ENCODE measurements at regions not wholly inside any gene's neighbourhood (a gene's known extent, or its start where the extent isn't known, plus 50 kb on each side); places are given as distances from the start of the nearest gene placed in this dataset.
"Not testable (repeated sequence)": the region's sequence is repeated elsewhere in the genome, so short reads cannot be mapped to it uniquely, and the experiment has no call there.

GRCh38 chr15:30030345-30030744 is 52.4 kb upstream of the GOLGA8J start:
- DNase-seq (ENCODE audit: low spot score), result no peak

- DNase-seq (ENCODE audit: low spot score), result no peak
These were observed 58.9 kb upstream of the GOLGA8J start for GRCh38 chr15:30023798-30024295.

GRCh38 chr15:30010746-30011145 is 72.0 kb upstream of the GOLGA8J start:
- DNase-seq (ENCODE audit: low spot score), result no peak

- DNase-seq (ENCODE audit: low spot score), result no peak
These were observed 74.6 kb upstream of the GOLGA8J start for GRCh38 chr15:30008156-30008555.

- DNase-seq (ENCODE audit: low spot score), result no peak
These were observed 81.2 kb upstream of the GOLGA8J start for GRCh38 chr15:30001602-30002001.

- no peak for DNase-seq (ENCODE audit: low spot score)
These were observed 84.7 kb upstream of the GOLGA8J start for GRCh38 chr15:29998033-29998432.

- no peak for DNase-seq (ENCODE audit: low spot score)
These were observed 85.3 kb upstream of the GOLGA8J start for GRCh38 chr15:29997499-29997898.

GRCh38 chr15:29994284-29994683 is 88.5 kb upstream of the GOLGA8J start:
- no peak for DNase-seq (ENCODE audit: low spot score)

GRCh38 chr15:29990954-29991353 is 91.8 kb upstream of the GOLGA8J start:
- no peak for DNase-seq (ENCODE audit: low spot score)

GRCh38 chr15:29990035-29990434 is 92.7 kb upstream of the GOLGA8J start:
- no peak for DNase-seq (ENCODE audit: low spot score)

- DNase-seq (ENCODE audit: low spot score), result no peak
These were observed 94.1 kb upstream of the GOLGA8J start for GRCh38 chr15:29988701-29989100.

GRCh38 chr15:29986946-29987345 is 95.8 kb upstream of the GOLGA8J start:
- DNase-seq (ENCODE audit: low spot score), result no peak

- DNase-seq (ENCODE audit: low spot score), result no peak
These were observed 104.1 kb upstream of the GOLGA8J start for GRCh38 chr15:29978411-29979382.

GRCh38 chr15:29974056-29974455 is 108.7 kb upstream of the GOLGA8J start:
- DNase-seq (ENCODE audit: low spot score), result not testable (repeated sequence)

- DNase-seq (ENCODE audit: low spot score), result no peak
These were observed 110.7 kb upstream of the GOLGA8J start for GRCh38 chr15:29972051-29972450.

GRCh38 chr15:29970402-29970695 is 112.4 kb upstream of the GOLGA8J start:
- DNase-seq (ENCODE audit: low spot score), result no peak

- no peak for DNase-seq (ENCODE audit: low spot score)
These were observed 113.0 kb upstream of the GOLGA8J start for GRCh38 chr15:29969562-29970401.

GRCh38 chr15:29968895-29969561 is 113.7 kb upstream of the GOLGA8J start:
- DNase-seq (ENCODE audit: low spot score), result no peak

GRCh38 chr15:29968099-29968894 is 114.5 kb upstream of the GOLGA8J start:
- DNase-seq (ENCODE audit: low spot score), result no peak

GRCh38 chr15:29962407-29962806 is 120.3 kb upstream of the GOLGA8J start:
- no peak for DNase-seq (ENCODE audit: low spot score)

- no peak for DNase-seq (ENCODE audit: low spot score)
These were observed 123.2 kb upstream of the GOLGA8J start for GRCh38 chr15:29959384-29960137.
